Loucy (cell line): ENCODE measurements at regions not wholly inside any gene's neighbourhood (a gene's known extent, or its start where the extent isn't known, plus 50 kb on each side); places are given as distances from the start of the nearest gene placed in this dataset.

Experiments used
- H2AFZ ChIP-seq: fragments of 200-600 bp; sonication (generic); 2 replicates; pipeline ENCODE4 v1.6.0; 2016; ENCODE audit warnings: antibody characterized with exemption, mild to moderate bottlenecking, low read length, moderate library complexity
- H3F3A ChIP-seq: fragments of 200-600 bp; 2 replicates; pipeline ENCODE4 v1.6.0; 2016; ENCODE audit warnings: antibody characterized with exemption, low read depth, mild to moderate bottlenecking
- H3K27me3 ChIP-seq: fragments of 200-600 bp; sonication (generic); 2 replicates; pipeline ENCODE4 v1.6.1; 2014; ENCODE audit warnings: low read length, mild to moderate bottlenecking; ENCODE audit not compliant: insufficient read depth, poor library complexity, severe bottlenecking
- H3K36me3 ChIP-seq: fragments of 200-600 bp; sonication (generic); 2 replicates; pipeline ENCODE4 v1.6.1; 2016; ENCODE audit warnings: low read length; ENCODE audit not compliant: insufficient read depth
- H3K4me1 ChIP-seq: fragments of 200-600 bp; sonication (generic); 2 replicates; pipeline ENCODE4 v1.5.1; 2014; ENCODE audit warnings: low read length, mild to moderate bottlenecking; ENCODE audit not compliant: insufficient read depth, poor library complexity, severe bottlenecking
- H3K4me2 ChIP-seq: fragments of 200-600 bp; sonication (generic); 2 replicates; pipeline ENCODE4 v1.6.0; 2014; ENCODE audit warnings: antibody characterized with exemption, low read length, low read depth, mild to moderate bottlenecking; ENCODE audit not compliant: poor library complexity, severe bottlenecking
- H3K4me3 ChIP-seq: fragments of 200-600 bp; sonication (generic); 2 replicates; pipeline ENCODE4 v1.5.1; 2014; ENCODE audit warnings: low read length, mild to moderate bottlenecking, mixed read lengths; ENCODE audit not compliant: poor library complexity, severe bottlenecking
- H3K79me2 ChIP-seq: fragments of 200-600 bp; sonication (generic); 2 replicates; pipeline ENCODE4 v1.6.1; 2014; ENCODE audit warnings: low read length; ENCODE audit not compliant: insufficient read depth
- H3K9ac ChIP-seq: fragments of 200-600 bp; sonication (generic); 2 replicates; pipeline ENCODE4 v1.6.0; 2014; ENCODE audit warnings: mild to moderate bottlenecking, low read depth, low read length, moderate library complexity; ENCODE audit not compliant: poor library complexity, severe bottlenecking
- H3K9me2 ChIP-seq: fragments of 200-600 bp; sonication (generic); replicated peaks from 2 replicates; pipeline ENCODE4 v1.6.1; 2016; ENCODE audit warnings: low read depth, low read length, mixed read lengths
- H3K9me3 ChIP-seq: fragments of 200-600 bp; sonication (generic); 2 replicates; pipeline ENCODE4 v1.6.1; 2014; ENCODE audit warnings: mild to moderate bottlenecking, antibody characterized with exemption, low read length, low read depth; ENCODE audit not compliant: insufficient read depth
- H4K20me1 ChIP-seq: fragments of 200-600 bp; sonication (generic); 2 replicates; pipeline ENCODE4 v1.6.0; 2014; ENCODE audit warnings: antibody characterized with exemption, low read length, mild to moderate bottlenecking; ENCODE audit not compliant: insufficient read depth, poor library complexity, severe bottlenecking
- CTCF ChIP-seq: fragments of 200-600 bp; sonication (generic); conservative IDR thresholded peaks from 2 replicates; pipeline ENCODE4 v1.5.1; 2014; ENCODE audit warnings: mild to moderate bottlenecking, antibody characterized with exemption, low read length
- EZH2phosphoT487 ChIP-seq: fragments of 200-600 bp; IDR thresholded peaks from 2 replicates; pipeline ENCODE4 v1.6.1; 2018; ENCODE audit warnings: antibody characterized with exemption, mild to moderate bottlenecking, moderate library complexity, borderline replicate concordance

- TF ChIP-seq EZH2phosphoT487 = no peak
- no peak for TF ChIP-seq CTCF
- H3K4me3 ChIP-seq = no peak overlapping the region
- H3K4me1 ChIP-seq = no peaks in the 10 kb centered on the region
- H4K20me1 ChIP-seq = no peaks in the 10 kb centered on the region
- H3K9ac ChIP-seq = no peak overlapping the region
- no peaks in the 10 kb centered on the region for H3K9me2 ChIP-seq
- no peaks in the 10 kb centered on the region for H3K9me3 ChIP-seq
- H3K27me3 ChIP-seq = no peaks in the 10 kb centered on the region
- H2AFZ ChIP-seq = no peak overlapping the region
- H3K36me3 ChIP-seq = no peaks in the 10 kb centered on the region
- H3K4me2 ChIP-seq = no peak overlapping the region
- no peaks in the 10 kb centered on the region for H3K79me2 ChIP-seq
- no peaks in the 10 kb centered on the region for H3F3A ChIP-seq
Observed at GRCh38 chr10:64486149-64486548, 964.9 kb downstream of the REEP3 start.

GRCh38 chr10:64486901-64487300 is 965.7 kb downstream of the REEP3 start:
- Histone ChIP-seq H3K4me2 (no peak overlapping the region), H2AFZ (no peak overlapping the region), H3K79me2 (no peaks in the 10 kb centered on the region), H4K20me1 (no peaks in the 10 kb centered on the region), H3K9me3 (no peaks in the 10 kb centered on the region), H3K4me1 (no peaks in the 10 kb centered on the region), H3F3A (no peaks in the 10 kb centered on the region), H3K9ac (no peak overlapping the region), H3K4me3 (no peak overlapping the region), H3K27me3 (no peaks in the 10 kb centered on the region), H3K36me3 (no peaks in the 10 kb centered on the region), H3K9me2 (no peaks in the 10 kb centered on the region)
- TF ChIP-seq CTCF (no peak), EZH2phosphoT487 (no peak)

GRCh38 chr10:64494901-64495300 is 973.7 kb downstream of the REEP3 start:
- Histone ChIP-seq H2AFZ (no peak overlapping the region), H3K79me2 (no peaks in the 10 kb centered on the region), H3K36me3 (no peaks in the 10 kb centered on the region), H3K4me3 (no peak overlapping the region), H3K9ac (no peak overlapping the region), H3F3A (no peaks in the 10 kb centered on the region), H3K4me1 (no peaks in the 10 kb centered on the region), H3K4me2 (no peak overlapping the region), H3K9me2 (no peaks in the 10 kb centered on the region), H3K27me3 (no peaks in the 10 kb centered on the region), H3K9me3 (no peaks in the 10 kb centered on the region), H4K20me1 (no peaks in the 10 kb centered on the region)
- TF ChIP-seq EZH2phosphoT487 (no peak), CTCF (no peak)
